OCI-M1 (cell line): ENCODE measurements at regions not wholly inside any gene's neighbourhood (a gene's known extent, or its start where the extent isn't known, plus 50 kb on each side); places are given as distances from the start of the nearest gene placed in this dataset.
"Not testable (repeated sequence)": the region's sequence is repeated elsewhere in the genome, so short reads cannot be mapped to it uniquely, and the experiment has no call there.

ENCODE experiments used
- DNase-seq: peaks from one replicate; lab custom pipeline; 2025; lab: John Stamatoyannopoulos, UW

DNA sequence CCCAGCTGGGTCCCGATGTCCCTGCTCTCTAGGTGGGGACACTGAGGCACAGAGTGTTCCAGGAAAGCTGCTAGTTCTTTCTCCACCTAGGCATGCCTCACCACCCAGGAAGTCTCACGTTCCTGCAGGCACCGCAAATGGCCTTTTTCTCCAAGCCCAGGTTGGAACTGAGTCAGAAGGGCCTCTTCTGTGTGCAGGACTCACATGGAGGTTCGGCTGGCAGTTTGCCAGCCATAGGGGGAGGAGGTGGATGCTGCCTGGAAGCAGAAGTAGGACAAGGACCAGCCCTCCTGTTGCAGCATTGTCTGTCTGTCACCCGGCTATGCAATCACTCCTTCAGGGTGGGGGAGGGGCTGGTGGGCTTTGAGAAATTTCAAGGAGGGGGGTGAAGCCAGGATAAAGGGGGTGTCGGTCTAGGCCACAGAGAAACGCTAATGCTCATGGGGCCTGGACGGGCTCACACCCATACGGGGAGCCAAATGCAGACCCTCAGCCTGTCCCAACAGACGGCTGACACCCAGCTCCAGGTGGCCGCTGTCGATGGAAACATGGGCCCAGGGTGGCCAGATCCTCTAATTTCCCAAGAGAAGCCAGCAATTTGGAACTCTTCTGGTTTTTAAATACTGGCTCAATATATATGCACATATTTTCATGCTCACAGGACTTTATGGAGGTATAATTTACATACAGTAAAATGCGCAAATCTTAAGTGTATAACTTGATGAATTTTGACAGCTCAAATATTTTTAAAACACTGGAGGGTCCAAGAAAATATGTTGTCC lies 120.5 kb downstream of the PHETA1 start:
- DNase-seq, result peak; percentile 44

- no peak for DNase-seq
Measured at GRCh38 chr12:111247083-111247783, 121.7 kb downstream of the PHETA1 start.

DNA sequence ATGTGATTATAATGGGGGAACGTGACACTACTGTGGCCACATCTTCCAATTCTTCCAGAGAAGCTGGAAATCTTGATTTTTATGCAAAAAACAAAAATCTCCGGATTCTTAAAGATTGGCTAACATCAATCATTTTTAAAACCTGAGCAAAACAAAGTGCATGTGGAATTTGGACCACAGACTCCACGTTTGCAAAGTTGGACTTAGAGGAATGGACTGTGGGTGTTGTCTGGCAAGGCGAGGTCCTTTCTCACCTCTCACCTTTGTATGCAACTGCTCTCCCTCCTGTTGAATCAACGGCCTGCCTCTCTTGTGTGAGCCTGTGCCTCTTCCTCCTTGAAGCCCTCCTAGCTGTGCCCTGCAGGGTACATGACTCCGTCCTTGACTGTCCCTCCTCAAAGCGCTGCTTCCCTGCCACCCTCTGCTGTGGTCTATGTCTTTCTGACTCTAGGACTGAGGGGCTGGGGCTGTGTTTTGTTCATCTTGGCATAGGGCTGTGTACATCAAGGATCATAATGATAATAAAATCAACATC lies 122.4 kb downstream of the PHETA1 start:
- no peak for DNase-seq

- no peak for DNase-seq
Measured at GRCh38 chr12:111245701-111246476, 123.0 kb downstream of the PHETA1 start.

DNA sequence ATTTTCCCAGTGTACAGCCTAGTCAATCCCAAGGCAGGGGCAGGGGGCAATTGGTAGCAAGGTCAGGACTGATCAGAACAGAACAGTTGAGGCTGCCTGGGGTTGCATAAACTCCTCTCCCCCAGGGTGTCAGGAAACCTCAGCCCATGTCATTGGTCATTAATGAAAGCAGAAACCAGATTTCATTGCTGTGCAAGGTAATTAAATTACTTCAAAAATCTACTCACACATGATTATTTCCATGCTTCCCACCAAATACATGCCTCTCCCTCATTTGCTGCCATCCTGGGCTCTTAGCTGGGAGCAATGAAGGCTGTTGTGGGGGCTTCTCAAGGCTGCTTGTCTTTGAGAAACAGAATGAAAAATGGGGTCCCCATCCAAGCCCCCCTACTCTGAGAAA lies 124.2 kb downstream of the PHETA1 start:
- no peak for DNase-seq

DNA sequence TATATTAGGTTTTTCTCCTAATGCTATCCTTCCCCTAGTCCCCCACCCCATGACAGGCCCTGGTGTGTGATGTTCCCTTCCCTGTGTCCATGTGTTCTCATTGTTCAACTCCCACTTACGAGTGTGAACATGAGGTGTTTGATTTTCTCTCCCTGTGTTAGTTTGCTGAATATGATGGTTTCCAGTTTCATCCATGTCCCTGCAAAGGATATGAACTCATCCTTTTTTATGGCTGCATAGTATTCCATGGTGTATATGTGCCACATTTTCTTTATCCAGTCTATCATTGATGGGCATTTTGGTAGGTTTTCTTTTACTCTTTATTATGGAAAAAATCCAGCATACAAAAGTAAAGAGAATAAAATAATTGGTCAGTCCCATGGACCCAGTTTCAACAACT lies 126.1 kb downstream of the PHETA1 start:
- DNase-seq, result not testable (repeated sequence)

- no peak for DNase-seq
Measured at GRCh38 chr12:111242184-111242583, 126.7 kb downstream of the PHETA1 start.

- DNase-seq, result no peak
Measured at GRCh38 chr12:111240374-111240773, 128.5 kb downstream of the PHETA1 start.

GRCh38 chr12:111239235-111239634 lies 129.7 kb downstream of the PHETA1 start:
- DNase-seq, result no peak

DNA sequence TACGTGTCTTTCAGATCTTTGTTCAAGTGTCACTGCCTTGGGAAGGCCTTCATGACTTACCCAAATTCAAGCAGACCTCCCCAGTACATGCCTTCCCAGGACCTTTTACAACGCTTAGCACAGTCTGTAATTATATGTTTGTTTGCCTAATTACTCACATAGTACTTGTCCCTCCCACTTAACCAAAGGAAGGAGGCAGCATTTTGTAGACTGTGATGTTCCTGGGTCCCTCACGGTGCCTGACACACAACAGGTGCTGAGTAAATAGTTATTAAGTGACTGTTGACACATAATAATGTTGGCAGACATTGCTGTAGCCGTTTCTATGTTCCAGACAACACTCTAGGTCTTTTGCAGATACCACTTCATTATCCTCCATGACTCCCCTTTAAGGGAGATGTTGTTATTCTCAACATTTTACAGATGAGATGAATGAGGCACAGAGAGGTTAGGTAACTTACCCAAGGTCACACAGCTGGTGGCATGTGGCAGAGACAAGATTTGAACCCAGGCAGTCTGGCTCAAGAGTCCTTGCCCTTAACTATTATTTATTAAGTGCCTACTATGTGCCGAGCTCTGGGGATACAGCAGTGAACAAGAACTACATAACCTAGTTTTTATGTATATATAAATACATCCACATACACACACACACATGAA lies 130.7 kb downstream of the PHETA1 start:
- no peak for DNase-seq

- not testable (repeated sequence) for DNase-seq
Measured at GRCh38 chr12:111234491-111234890, 134.4 kb downstream of the PHETA1 start.

DNA sequence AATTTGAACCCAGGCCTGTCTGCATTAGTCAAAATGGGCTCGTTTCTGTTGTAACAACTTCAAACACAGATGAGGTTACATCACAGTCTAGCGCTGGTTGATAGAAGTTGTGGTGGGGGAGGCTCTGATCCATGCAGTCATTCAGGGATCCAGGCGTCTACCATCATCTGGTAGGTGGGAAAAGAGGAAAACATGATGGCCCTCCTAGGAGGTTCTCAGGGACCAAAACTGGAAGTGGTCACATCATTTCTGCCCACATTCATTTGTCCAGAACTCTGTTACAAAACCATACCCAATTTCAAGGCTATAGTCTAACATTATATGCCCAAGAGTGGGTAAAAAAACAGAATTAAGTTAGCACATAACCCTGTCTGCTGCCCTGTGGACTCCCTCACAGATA lies 135.1 kb downstream of the PHETA1 start:
- DNase-seq, result no peak

DNA sequence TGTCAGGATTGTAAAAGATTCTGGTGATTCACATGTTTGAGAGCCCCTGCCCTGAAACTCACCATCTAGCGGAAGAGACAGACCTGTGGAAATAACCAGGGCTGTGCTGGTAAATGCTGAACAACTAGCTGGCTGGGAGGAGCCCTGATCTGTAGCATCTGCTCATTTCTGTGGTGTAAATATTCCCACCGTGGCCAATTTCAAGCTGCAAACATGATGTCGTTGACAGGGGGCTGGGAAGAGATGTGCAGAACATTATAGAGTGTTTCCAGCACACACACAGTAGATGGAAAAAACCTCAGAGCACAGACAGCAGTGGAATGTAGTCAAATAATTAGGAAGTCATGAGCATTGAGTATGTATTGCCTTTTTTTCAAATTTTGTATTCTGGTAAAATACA lies 138.2 kb downstream of the PHETA1 start:
- DNase-seq, result no peak

- DNase-seq, result no peak
Measured at GRCh38 chr12:111228916-111229666, 139.8 kb downstream of the PHETA1 start.

DNA sequence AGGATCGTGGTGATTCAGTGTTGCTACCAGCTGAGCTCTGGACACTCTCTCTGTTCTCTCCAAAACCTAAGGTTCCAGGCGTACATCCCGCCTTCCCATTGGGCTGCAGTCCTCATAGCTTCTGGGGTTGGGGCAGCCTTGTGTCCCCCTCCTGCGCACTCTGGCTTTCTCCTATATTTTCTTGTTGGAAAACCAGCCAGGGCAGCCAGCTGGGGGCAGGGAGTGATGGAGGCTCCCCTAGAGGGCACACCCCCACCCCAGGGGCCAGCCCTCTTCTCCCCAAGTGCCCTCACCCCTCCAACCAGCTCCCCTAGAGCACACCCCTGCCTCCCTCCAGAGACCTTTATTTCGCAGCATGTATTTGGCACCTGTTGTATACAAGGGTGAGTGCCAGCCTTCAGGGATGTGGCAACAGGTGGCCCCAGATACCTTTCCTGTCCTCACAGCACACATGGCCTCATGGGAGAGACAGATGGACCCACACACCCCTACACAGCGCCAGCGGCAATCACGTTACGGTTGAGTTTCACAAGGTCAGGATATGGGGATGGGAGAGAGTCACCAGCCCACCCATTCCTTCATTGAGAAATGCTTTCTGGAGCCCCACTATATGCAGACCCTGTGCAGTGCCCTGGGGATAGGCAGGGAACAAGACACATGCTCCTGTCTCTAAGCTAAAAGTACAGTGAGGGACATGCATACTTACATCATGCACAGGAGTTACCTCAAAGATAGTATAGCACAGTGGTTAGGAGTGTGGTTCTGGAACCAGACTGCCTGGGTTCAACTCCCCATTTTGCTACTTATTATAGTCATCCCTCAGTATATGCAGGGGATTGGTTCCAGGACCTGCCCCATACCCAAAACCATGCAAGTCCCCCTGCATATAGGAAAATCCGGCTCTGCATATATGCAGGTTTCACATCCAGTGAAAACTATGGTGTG lies 141.1 kb downstream of the PHETA1 start:
- no peak for DNase-seq

DNA sequence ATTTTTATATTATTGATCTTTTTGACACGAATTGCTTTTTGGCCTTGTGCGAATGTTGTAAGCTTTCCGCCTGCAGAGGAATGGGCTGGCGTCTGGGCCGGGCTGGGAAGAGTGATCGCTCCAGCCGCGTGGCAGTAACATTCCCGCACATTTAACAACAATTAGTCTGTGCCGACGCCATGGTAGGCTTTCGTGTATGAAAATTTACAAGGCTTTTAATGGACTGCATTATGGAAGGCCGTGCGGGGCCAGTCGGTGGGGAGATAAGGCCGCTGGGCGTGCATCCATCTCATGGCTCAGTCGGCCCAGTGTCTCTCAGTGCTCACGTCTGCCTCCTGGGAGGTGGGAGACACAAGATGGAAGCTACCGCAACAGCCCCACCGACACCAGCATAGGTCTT lies 142.2 kb downstream of the PHETA1 start:
- no peak for DNase-seq

DNA sequence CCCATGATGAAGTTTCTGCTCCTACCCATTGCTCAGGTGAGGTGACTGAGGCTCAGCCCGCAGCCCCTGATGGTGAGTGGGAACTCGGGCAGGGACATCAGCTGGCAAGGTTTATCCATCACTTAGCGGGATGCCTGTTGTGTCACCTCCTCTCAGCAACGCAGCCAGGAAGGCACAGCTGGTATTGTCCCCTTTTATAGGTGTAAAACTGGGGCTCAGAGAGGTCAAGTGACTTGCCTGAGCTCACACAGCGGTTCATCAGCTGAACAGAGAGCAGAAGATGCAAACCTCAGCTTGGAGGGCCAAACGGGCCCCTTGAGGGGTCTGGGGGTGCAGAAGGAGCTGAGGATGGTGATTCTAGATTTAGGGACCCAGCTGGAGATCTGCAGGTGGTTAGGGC lies 143.6 kb downstream of the PHETA1 start:
- no peak for DNase-seq

- no peak for DNase-seq
Measured at GRCh38 chr12:111224186-111225066, 144.5 kb downstream of the PHETA1 start.

DNA sequence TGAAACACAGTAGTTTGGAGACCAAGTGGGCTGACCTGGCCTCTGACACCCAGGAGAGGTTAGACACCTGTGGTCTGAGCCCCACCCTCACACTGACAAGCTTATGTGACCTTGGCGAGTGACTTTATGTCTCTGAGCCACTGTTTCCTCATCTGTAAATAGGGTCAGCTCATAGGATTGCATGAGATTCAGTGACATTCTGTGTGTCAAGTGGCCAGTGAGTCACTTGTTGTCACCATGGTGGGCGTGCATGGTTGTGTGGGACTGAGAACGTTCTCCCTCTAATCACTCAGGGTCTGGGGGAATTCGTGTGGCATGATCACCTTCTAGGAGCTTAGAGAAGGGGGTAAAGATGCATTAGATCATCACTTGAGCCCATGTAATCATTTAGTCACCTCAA lies 146.4 kb downstream of the PHETA1 start:
- DNase-seq, result no peak
